Fibroblast of mammary gland (primary cell): ENCODE measurements at regions not wholly inside any gene's neighbourhood (a gene's known extent, or its start where the extent isn't known, plus 50 kb on each side); places are given as distances from the start of the nearest gene placed in this dataset.

Experiments used
- DNase-seq: peaks from one replicate; pipeline ENCODE4 v3.0.0-alpha.2; 2010; ENCODE audit warnings: low read depth
- H3K4me3 ChIP-seq: 2 replicates; pipeline ENCODE4 v1.5.1; 2011; ENCODE audit warnings: low read depth, mild to moderate bottlenecking, low read length, moderate library complexity; ENCODE audit not compliant: control insufficient read depth
- CTCF ChIP-seq: conservative IDR thresholded peaks from 2 replicates; pipeline ENCODE4 v1.5.1; 2011; ENCODE audit warnings: low read depth, low read length, inconsistent platforms; ENCODE audit not compliant: control insufficient read depth, insufficient read depth

GRCh38 chr5:9957214-9957613, 292.5 kb downstream of the ATPSCKMT start:
- TF ChIP-seq CTCF, result no peak
- no peak overlapping the region for H3K4me3 ChIP-seq
- DNase-seq, result no peak

- TF ChIP-seq CTCF, result no peak
- DNase-seq, result no peak
- H3K4me3 ChIP-seq, result no peak overlapping the region
Observed at GRCh38 chr5:9956725-9957124, 293.0 kb downstream of the ATPSCKMT start.

GRCh38 chr5:9955586-9955985, 294.1 kb downstream of the ATPSCKMT start:
- H3K4me3 ChIP-seq, result no peak overlapping the region
- no peak for TF ChIP-seq CTCF
- no peak for DNase-seq

DNA sequence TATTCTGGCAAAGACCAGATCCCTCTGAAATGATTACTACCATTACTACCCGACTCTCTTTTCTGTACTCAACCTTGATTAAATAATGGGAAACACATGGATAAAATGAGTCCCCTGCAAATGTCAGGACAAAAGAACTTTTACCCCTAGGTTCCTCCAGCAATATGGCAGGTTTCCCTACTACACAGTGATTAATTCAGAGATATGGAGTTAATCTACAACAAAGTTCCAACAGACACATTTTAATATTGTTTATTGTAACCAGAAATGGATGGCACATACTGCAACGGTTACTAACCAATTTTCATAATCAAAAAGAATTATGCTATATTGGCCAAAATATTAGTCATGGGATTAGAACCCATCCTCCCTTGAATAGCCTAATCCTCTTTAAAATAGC, 294.8 kb downstream of the ATPSCKMT start:
- no peak for TF ChIP-seq CTCF
- no peak for DNase-seq
- H3K4me3 ChIP-seq, result no peak overlapping the region

- TF ChIP-seq CTCF, result no peak
- no peak overlapping the region for H3K4me3 ChIP-seq
- DNase-seq, result no peak
Observed at GRCh38 chr5:9953691-9954090, 296.0 kb downstream of the ATPSCKMT start.

- DNase-seq, result no peak
- no peak overlapping the region for H3K4me3 ChIP-seq
- no peak for TF ChIP-seq CTCF
Observed at GRCh38 chr5:9951865-9952516, 297.7 kb downstream of the ATPSCKMT start.

GRCh38 chr5:9947944-9948343, 301.7 kb downstream of the ATPSCKMT start:
- no peak overlapping the region for H3K4me3 ChIP-seq
- TF ChIP-seq CTCF, result no peak
- no peak for DNase-seq
